NCI-H2081 (cell line): ENCODE measurements at regions not wholly inside any gene's neighbourhood (a gene's known extent, or its start where the extent isn't known, plus 50 kb on each side); places are given as distances from the start of the nearest gene placed in this dataset.
A peak's percentile ranks its signal among the peaks of the same experiment; 100 is the strongest.

Source experiments
- DNase-seq, 2 experiments: peaks; one replicate each; lab custom pipeline; 2025; lab: John Stamatoyannopoulos, UW

GRCh38 chr6:66940003-66940402 lies 1233.0 kb upstream of the EYS start:
- DNase-seq, result peak; percentile 44 to 79

- DNase-seq, result no peak
Observed at GRCh38 chr6:66937180-66937579, 1230.2 kb upstream of the EYS start.

GRCh38 chr6:66935612-66936011 lies 1228.6 kb upstream of the EYS start:
- no peak for DNase-seq

GRCh38 chr6:66931787-66932186 lies 1224.8 kb upstream of the EYS start:
- no peak for DNase-seq

GRCh38 chr6:66930559-66931290 lies 1223.7 kb upstream of the EYS start:
- DNase-seq, result no peak

- DNase-seq, result no peak
Observed at GRCh38 chr6:66926060-66926459, 1219.0 kb upstream of the EYS start.

- DNase-seq, result no peak
Observed at GRCh38 chr6:66913657-66914056, 1206.6 kb upstream of the EYS start.

GRCh38 chr6:66902457-66902856 lies 1195.4 kb upstream of the EYS start:
- DNase-seq, result no peak

- DNase-seq, result no peak
Observed at GRCh38 chr6:66900133-66901083, 1193.4 kb upstream of the EYS start.

- peak in 1 of 2 experiments; percentile 23 for DNase-seq
Observed at GRCh38 chr6:66897576-66897975, 1190.5 kb upstream of the EYS start.

GRCh38 chr6:66896415-66896814 lies 1189.4 kb upstream of the EYS start:
- no peak for DNase-seq

- no peak for DNase-seq
Observed at GRCh38 chr6:66883453-66883852, 1176.4 kb upstream of the EYS start.

GRCh38 chr6:66866801-66867200 lies 1159.8 kb upstream of the EYS start:
- no peak for DNase-seq

GRCh38 chr6:66865771-66866170 lies 1158.7 kb upstream of the EYS start:
- no peak for DNase-seq

GRCh38 chr6:66861007-66861541 lies 1154.0 kb upstream of the EYS start:
- DNase-seq, result no peak

GRCh38 chr6:66860328-66860727 lies 1153.3 kb upstream of the EYS start:
- DNase-seq, result no peak

- DNase-seq, result no peak
Observed at GRCh38 chr6:66858196-66858595, 1151.2 kb upstream of the EYS start.

GRCh38 chr6:66854014-66854413 lies 1147.0 kb upstream of the EYS start:
- DNase-seq, result no peak

- no peak for DNase-seq
Observed at GRCh38 chr6:66851930-66852329, 1144.9 kb upstream of the EYS start.

GRCh38 chr6:66849843-66850242 lies 1142.8 kb upstream of the EYS start:
- DNase-seq, result no peak

- DNase-seq, result no peak
Observed at GRCh38 chr6:66848244-66848953, 1141.4 kb upstream of the EYS start.

- DNase-seq, result no peak
Observed at GRCh38 chr6:66838764-66839163, 1131.7 kb upstream of the EYS start.
